ENCODE measurements at regions not wholly inside any gene's neighbourhood (a gene's known extent, or its start where the extent isn't known, plus 50 kb on each side); places are given as distances from the start of the nearest gene placed in this dataset.

GRCh38 chr5:3006961-3007551, 255.6 kb upstream of the IRX2 start:
- intact Hi-C loops (cut with DNase I): no loop called here
- no peak for DNase-seq
- Histone ChIP-seq H3K9me3 (no peaks in the 10 kb centered on the region), H3K4me3 (replicated peaks in 1 of 3) (no peak overlapping the region), H3K27ac (no peak overlapping the region), H3K27me3 (no peaks in the 10 kb centered on the region), H3K4me1 (no peaks in the 10 kb centered on the region), H3K36me3 (no peaks in the 10 kb centered on the region)
- WGBS, 2 donors: 84 to 92% methylated on average over 11 of the region's 11 CpGs
- TF ChIP-seq CTCF (IDR thresholded peaks at IDR 0.05) (no peak), POLR2A (IDR thresholded peaks at IDR 0.05) (no peak)

- intact Hi-C loops (cut with DNase I): no loop called here
- 80 to 85% methylated on average over 7 of the region's 7 CpGs for WGBS, 2 donors
- no peak overlapping the region for H3K4me3 ChIP-seq (replicated peaks in 1 of 3)
- TF ChIP-seq POLR2A (IDR thresholded peaks at IDR 0.05): no peak
- no peak for TF ChIP-seq CTCF (IDR thresholded peaks at IDR 0.05)
- DNase-seq: no peak
- H3K27ac ChIP-seq: no peak overlapping the region
- no peaks in the 10 kb centered on the region for H3K27me3 ChIP-seq
- no peaks in the 10 kb centered on the region for H3K9me3 ChIP-seq
- no peaks in the 10 kb centered on the region for H3K4me1 ChIP-seq
- no peaks in the 10 kb centered on the region for H3K36me3 ChIP-seq
Measured at GRCh38 chr5:3006526-3006925, 255.0 kb upstream of the IRX2 start.

- TF ChIP-seq CTCF (IDR thresholded peaks at IDR 0.05) (no peak), POLR2A (IDR thresholded peaks at IDR 0.05) (no peak)
- Histone ChIP-seq H3K36me3 (no peaks in the 10 kb centered on the region), H3K4me1 (no peaks in the 10 kb centered on the region), H3K4me3 (replicated peaks in 1 of 3) (no peak overlapping the region), H3K9me3 (no peaks in the 10 kb centered on the region), H3K27me3 (no peaks in the 10 kb centered on the region), H3K27ac (no peak overlapping the region)
- WGBS, 2 donors: 96% methylated on average over 8 to 9 of the region's 9 CpGs
- DNase-seq: no peak
- intact Hi-C loops (cut with DNase I): no loop called here
Measured at GRCh38 chr5:3004361-3005080, 253.0 kb upstream of the IRX2 start.

- no peaks in the 10 kb centered on the region for H3K9me3 ChIP-seq
- no peaks in the 10 kb centered on the region for H3K27me3 ChIP-seq
- H3K4me3 ChIP-seq (replicated peaks in 1 of 3): no peak overlapping the region
- H3K27ac ChIP-seq: no peak overlapping the region
- H3K36me3 ChIP-seq: no peaks in the 10 kb centered on the region
- no peak for DNase-seq
- TF ChIP-seq CTCF (IDR thresholded peaks at IDR 0.05) (no peak), POLR2A (IDR thresholded peaks at IDR 0.05) (no peak)
- WGBS, 2 donors: 85 to 87% methylated on average over 17 of the region's 17 CpGs
- intact Hi-C loops (cut with DNase I): no loop called here
- no peaks in the 10 kb centered on the region for H3K4me1 ChIP-seq
Measured at GRCh38 chr5:3002230-3002629, 250.8 kb upstream of the IRX2 start.

- intact Hi-C loops (cut with DNase I): no loop called here
- 44 to 50% methylated on average over 6 of the region's 6 CpGs for WGBS, 2 donors
- Histone ChIP-seq H3K9me3 (no peaks in the 10 kb centered on the region), H3K4me3 (replicated peaks in 1 of 3) (no peak overlapping the region), H3K27me3 (no peaks in the 10 kb centered on the region), H3K27ac (no peak overlapping the region), H3K4me1 (no peaks in the 10 kb centered on the region), H3K36me3 (no peaks in the 10 kb centered on the region)
- no peak for TF ChIP-seq CTCF (IDR thresholded peaks at IDR 0.05)
- TF ChIP-seq POLR2A (IDR thresholded peaks at IDR 0.05): no peak
- no peak for DNase-seq
Measured at GRCh38 chr5:3000631-3001030, 249.2 kb upstream of the IRX2 start.

Data from thyroid gland (tissue), 4 donors.